ENCODE measurements at regions not wholly inside any gene's neighbourhood (a gene's known extent, or its start where the extent isn't known, plus 50 kb on each side); places are given as distances from the start of the nearest gene placed in this dataset.

DNA sequence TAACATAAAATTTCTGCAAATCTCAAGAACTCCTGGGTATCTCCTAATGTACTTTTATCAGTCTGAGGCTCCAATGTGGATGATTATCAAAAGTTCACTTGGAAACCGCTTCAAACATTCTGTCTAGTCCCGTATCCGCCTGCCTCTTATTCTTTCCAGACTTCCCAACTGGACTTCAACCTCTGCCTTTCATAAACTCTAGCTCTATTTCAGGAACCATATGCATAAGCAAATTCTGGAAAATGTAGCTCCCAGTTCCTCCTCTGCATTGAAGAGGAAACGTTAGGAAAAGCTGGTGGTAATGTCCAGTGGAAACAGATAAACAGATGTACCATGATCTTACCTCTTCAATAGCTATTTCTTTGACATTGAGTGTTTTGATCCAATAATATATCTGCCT is 285.0 kb downstream of the KCNJ2 start:
- no peak for TF ChIP-seq ZNF274 (IDR thresholded peaks at IDR 0.05; ENCODE audit: low read depth, low read length)
- no peak overlapping the region for H3K4me3 ChIP-seq (ENCODE audit: low read length)

DNA sequence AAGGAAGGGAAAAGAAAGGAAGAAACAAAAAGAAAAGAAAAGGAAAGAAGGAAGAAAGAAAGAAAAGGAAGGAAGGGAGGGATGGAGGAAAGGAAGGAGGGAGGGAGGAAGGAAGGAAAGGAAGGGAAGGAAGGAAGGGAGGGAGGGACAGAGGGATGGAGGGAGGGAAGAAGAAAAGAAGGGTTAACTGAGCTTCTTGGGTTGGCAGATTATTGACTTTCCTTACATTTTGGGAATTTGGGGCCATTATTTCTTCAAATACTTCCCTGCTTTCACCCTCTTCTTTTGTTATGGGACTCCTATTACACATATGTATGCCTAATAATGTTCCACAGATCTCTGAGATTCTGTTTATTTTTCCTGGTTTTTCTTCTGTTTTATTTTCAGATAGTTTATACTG is 285.6 kb downstream of the KCNJ2 start:
- no peak for TF ChIP-seq ZNF274 (IDR thresholded peaks at IDR 0.05; ENCODE audit: low read depth, low read length)
- H3K4me3 ChIP-seq (ENCODE audit: low read length): no peak overlapping the region

DNA sequence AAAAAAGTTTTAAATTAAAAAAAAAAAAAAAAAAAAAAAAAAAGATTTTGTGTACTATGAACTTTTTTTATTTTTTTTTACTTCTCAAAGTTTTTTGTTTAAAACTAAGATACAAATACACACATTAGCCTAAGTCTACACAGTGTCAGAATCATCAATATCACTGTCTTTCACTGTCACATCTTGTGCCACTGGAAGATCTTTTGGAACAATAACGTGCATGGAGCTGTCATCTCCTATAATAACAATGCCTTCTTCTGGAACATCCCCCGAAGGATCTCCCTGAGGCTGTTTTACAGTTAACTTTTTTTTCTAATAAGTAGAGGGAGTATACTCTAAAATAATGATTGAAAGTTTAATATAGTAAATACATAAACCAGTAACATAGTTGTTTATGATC is 295.7 kb downstream of the KCNJ2 start:
- no peak overlapping the region for H3K4me3 ChIP-seq (ENCODE audit: low read length)
- TF ChIP-seq ZNF274 (IDR thresholded peaks at IDR 0.05; ENCODE audit: low read depth, low read length): no peak

DNA sequence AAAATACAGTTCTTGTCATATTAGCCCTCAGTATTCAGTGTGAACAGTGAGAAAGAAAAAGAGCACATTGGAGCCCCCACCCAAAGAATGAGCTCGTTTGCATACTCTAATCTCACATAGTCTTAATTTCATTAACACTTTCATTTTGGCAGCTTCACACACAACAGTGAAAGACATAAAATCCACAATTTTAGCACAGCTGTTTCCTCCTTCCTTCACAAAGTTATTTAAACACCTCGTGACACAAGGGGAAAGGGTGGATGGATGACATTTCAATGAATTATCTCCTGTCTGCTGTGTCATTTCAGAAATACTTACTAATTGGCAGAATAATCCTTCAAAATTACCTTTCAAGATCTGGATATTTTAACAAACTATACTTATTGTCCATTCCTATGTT is 299.3 kb downstream of the KCNJ2 start:
- H3K4me3 ChIP-seq (ENCODE audit: low read length): no peak overlapping the region
- no peak for TF ChIP-seq ZNF274 (IDR thresholded peaks at IDR 0.05; ENCODE audit: low read depth, low read length)

DNA sequence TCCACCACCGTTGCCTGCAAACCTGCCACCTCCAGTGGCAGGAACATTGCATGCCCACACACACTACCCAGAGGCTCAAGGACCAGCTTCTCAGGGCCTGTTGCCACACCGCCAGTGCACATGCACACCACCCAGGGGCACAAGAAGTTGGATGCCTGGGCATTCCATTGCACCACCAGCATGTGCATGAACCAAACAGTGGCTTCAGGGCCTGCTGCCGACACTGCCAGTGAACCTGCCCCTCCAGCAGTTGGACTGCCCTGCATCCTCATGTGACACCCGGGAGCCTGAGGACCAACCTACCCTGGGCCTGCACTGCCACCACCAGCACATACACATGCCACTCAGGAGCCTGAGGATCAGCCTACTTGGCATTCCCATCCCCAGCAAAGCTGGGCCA is 303.7 kb downstream of the KCNJ2 start:
- H3K4me3 ChIP-seq (ENCODE audit: low read length): no peak overlapping the region
- TF ChIP-seq ZNF274 (IDR thresholded peaks at IDR 0.05; ENCODE audit: low read depth, low read length): no peak

DNA sequence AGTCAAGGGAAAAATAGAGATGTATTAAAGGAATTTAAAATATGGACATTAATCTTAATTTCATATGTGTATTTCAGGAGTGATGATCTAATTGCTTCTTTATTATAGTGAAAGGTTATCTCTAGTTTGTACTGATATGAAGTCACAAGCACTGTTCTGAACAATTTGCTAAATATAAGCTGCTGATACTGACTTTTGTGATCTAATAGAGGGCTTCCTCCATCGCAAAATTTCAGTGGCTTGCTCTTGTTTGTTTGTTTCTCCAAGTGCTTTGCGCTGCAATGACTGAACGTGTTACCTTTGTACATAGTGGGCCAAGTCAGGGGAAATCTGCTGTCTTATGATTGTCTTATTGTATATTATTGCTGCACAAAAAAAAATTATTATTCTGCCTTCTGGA is 307.0 kb downstream of the KCNJ2 start:
- no peak for TF ChIP-seq ZNF274 (IDR thresholded peaks at IDR 0.05; ENCODE audit: low read depth, low read length)
- no peak overlapping the region for H3K4me3 ChIP-seq (ENCODE audit: low read length)

DNA sequence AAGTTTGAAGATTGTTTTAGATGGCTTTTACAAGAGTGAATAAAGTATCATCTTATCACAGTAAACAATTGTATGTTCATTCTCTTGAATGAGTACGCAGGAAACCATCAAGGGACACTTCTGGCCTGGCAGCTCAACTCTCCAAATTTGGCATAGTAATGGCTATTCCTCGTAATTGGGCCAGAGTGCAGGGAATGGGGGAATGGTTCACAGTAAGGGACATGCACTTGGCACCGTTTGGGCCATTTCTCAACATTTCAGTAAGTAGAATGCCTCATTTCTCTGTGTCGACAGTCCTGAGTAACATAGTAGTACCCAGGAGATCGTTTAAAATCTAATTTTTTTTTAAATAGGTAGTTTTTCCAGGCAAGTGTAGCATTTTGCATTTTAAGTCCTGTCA is 309.6 kb downstream of the KCNJ2 start:
- no peak overlapping the region for H3K4me3 ChIP-seq (ENCODE audit: low read length)
- no peak for TF ChIP-seq ZNF274 (IDR thresholded peaks at IDR 0.05; ENCODE audit: low read depth, low read length)

DNA sequence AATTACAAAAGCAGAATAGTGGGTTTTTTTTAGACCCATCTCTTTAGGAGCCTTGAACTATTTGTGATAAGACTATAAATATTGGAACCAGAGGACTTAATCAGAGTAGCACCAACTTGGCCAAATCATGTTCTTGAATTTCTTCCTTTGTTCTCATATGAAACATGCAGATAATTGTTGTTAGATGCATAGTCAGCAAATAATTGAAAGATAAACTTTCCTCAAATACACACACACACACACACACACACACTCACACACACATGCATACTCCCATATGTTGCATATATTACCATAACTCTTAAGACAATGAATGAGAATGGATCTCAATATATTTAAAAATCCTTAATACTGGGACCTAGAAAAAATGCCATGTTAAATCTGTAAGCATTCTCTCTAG is 310.4 kb downstream of the KCNJ2 start:
- no peak overlapping the region for H3K4me3 ChIP-seq (ENCODE audit: low read length)
- no peak for TF ChIP-seq ZNF274 (IDR thresholded peaks at IDR 0.05; ENCODE audit: low read depth, low read length)

DNA sequence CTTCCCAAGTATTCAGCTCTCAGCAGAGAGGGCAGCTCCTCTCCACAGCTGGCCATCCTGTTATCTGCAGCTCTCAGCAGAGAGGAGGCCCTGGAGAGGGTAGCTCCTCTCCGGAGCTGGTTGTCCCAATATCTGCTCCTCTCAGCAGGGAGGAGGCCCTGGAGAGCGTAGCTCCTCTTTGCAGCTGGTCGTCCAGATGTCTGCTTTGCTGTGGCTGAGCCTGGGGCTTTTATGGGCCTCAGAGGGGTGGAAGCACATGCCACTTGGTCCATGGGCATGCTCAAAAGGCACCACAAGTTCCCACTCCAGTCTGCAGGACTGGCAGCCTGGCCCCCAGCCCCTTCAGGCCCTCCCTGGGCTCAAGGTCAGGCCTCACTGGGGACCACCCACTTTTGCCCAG is 314.3 kb downstream of the KCNJ2 start:
- H3K4me3 ChIP-seq (ENCODE audit: low read length): no peak overlapping the region
- no peak for TF ChIP-seq ZNF274 (IDR thresholded peaks at IDR 0.05; ENCODE audit: low read depth, low read length)

DNA sequence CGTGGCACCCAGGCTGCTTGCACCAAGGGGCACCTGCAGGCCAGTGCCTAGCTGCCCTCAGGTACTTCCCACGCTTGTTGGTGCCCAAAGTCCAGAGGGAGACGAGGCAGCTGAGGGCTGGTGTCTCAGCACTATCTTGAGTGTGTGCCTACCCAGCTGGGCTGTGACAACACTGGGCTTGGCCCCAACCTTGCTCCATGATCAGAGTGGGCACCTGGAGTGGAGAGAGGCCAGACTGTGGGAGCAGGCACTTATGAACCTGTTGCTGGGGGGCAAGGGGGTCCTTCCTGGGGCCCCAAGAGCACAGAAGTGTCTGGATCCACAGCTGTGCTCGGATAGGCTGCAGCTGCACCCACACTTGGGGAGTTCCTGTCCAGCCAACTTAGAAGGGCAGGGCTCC is 314.7 kb downstream of the KCNJ2 start:
- H3K4me3 ChIP-seq (ENCODE audit: low read length): no peak overlapping the region
- no peak for TF ChIP-seq ZNF274 (IDR thresholded peaks at IDR 0.05; ENCODE audit: low read depth, low read length)

DNA sequence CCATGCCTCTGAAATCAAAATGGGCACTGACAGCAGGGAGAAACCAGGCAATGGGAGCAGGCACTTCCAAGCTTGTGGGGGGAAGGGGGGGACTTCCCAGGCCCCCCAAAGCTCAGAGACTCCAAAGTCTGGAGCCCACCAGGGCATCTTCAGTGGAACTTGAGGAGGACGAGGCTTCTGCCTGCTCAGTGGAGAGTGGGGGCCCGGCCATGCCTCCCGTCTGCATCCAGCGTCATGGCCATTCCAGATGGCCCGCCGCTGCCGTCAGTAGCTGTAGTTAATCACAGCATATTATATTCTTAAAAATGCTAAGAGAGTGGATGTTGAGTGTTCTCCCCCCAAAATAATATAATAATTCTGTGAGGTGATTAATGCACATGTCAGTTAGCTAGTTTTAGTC is 315.2 kb downstream of the KCNJ2 start:
- H3K4me3 ChIP-seq (ENCODE audit: low read length): no peak overlapping the region
- TF ChIP-seq ZNF274 (IDR thresholded peaks at IDR 0.05; ENCODE audit: low read depth, low read length): no peak

DNA sequence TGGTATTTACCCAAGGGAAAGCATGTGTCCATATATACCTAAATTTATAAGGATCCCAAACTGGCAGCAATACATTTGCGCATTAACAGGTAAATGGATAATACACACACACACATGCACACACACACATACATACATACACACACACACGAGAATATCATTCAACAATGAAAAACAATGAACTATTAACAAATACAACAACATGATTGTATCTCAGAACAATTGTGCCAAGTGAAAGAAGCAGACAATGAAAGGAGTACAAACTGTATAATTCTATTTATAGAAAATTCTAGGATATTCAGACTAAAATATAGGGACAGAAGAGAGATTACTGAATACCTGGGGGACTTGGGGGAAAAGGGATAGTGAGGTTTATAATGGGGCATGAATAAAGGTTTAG is 323.0 kb downstream of the KCNJ2 start:
- H3K4me3 ChIP-seq (ENCODE audit: low read length): no peak overlapping the region
- TF ChIP-seq ZNF274 (IDR thresholded peaks at IDR 0.05; ENCODE audit: low read depth, low read length): no peak

DNA sequence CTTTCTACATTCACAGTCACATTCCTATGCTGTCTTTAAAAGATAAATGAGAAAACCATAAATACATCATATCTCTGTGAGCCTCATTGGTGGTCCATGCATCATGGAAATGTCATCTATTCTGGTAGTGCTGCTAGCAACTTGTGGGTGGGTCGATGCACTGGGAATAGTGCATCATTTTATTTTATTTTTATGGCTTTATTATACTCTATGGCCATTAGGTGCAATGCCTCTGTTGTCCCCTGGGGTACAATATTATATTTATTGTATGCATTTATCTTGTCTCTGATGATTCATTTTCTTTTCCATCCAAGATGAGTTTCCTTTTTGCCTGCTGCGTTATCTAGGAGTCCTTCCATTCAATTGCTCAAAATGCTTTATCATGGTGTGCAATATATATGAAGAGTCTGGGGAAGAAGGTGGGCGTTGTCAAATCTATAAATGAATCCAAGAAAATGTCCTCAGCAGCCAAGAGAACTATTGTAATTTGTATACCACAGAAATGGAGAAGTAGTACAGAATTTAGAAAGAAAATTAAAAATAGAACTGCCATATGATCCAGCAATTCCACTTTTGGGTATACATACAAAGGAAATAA is 324.0 kb downstream of the KCNJ2 start:
- no peak for TF ChIP-seq ZNF274 (IDR thresholded peaks at IDR 0.05; ENCODE audit: low read depth, low read length)
- no peak overlapping the region for H3K4me3 ChIP-seq (ENCODE audit: low read length)

DNA sequence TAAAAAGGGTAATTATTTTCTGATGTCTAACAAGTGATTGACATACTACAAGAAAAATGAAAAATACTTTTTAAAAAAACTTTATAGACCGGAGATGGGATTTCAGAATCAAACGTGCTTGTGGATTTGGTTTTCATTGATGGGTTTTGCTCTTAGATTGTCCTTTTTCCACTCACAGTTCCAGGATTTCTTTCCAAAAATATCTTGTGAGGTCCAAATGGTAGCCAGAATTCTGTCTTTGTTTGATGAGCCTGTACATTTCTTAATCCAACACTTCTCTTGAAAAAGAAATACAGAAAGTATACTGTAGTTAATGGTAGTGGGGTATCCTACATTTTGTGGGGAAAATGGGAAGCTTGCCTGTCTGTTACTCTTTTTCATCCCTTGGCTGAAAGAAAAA is 329.3 kb downstream of the KCNJ2 start:
- TF ChIP-seq ZNF274 (IDR thresholded peaks at IDR 0.05; ENCODE audit: low read depth, low read length): no peak
- H3K4me3 ChIP-seq (ENCODE audit: low read length): no peak overlapping the region

DNA sequence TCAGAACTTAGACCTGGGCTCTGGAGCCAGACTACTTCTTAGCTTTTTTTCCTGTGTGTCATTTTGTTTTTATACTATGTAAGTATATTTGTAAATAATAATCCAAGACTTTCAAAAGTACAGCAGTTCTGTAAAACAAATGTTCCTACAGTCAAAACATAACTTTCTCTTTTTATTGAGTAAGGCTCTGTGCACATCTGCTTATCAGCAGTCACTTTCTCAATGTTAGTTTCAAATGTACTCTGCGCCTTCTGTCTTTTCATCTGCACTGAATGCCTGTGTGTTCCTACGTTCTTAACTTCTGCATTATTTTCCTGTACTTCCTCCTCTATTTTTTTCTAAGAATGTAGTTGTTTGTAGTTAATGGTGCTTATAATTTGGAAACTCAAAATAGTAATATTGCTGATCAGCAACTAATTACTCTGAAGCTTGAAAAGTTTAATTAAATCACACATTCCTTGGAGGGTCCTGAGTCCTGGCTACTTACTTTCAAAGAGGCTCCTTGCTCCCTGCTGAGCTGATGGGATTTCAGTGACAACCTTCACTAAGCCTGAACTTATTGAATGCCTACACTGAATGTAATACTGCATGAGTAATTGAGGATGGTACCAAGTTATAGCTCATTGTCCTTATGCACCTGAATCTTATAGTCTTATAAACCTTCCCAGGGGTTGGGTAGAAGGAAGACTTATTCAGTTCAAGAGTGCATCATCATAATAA is 329.9 kb downstream of the KCNJ2 start:
- no peak for TF ChIP-seq ZNF274 (IDR thresholded peaks at IDR 0.05; ENCODE audit: low read depth, low read length)

DNA sequence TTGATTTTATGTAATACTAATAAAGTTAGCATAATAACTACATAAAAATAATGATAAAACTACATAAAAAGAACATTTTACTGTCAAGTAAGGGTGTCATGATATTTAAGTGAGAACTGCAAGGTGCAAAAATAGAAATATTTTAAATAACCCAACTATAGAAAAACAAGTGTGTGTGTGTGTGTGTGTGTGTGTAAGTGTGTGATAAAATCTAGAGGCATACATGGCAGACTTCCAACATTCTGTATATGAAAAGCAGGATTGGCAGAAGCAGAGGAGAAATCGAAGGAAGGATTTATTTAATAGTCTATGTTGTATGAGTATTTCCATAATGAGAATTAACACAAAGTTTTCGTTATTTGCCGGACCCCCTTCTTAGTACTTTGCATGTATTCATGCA is 334.1 kb downstream of the KCNJ2 start:
- no peak for TF ChIP-seq ZNF274 (IDR thresholded peaks at IDR 0.05; ENCODE audit: low read depth, low read length)
- H3K4me3 ChIP-seq (ENCODE audit: low read length): no peak overlapping the region

More for the DNA sequence above, 329.9 kb downstream of the KCNJ2 start:
- H3K4me3 ChIP-seq (ENCODE audit: low read length): no peak overlapping the region

Data from GM08714 (cell line).